ENCODE measurements at regions not wholly inside any gene's neighbourhood (a gene's known extent, or its start where the extent isn't known, plus 50 kb on each side); places are given as distances from the start of the nearest gene placed in this dataset.

DNA sequence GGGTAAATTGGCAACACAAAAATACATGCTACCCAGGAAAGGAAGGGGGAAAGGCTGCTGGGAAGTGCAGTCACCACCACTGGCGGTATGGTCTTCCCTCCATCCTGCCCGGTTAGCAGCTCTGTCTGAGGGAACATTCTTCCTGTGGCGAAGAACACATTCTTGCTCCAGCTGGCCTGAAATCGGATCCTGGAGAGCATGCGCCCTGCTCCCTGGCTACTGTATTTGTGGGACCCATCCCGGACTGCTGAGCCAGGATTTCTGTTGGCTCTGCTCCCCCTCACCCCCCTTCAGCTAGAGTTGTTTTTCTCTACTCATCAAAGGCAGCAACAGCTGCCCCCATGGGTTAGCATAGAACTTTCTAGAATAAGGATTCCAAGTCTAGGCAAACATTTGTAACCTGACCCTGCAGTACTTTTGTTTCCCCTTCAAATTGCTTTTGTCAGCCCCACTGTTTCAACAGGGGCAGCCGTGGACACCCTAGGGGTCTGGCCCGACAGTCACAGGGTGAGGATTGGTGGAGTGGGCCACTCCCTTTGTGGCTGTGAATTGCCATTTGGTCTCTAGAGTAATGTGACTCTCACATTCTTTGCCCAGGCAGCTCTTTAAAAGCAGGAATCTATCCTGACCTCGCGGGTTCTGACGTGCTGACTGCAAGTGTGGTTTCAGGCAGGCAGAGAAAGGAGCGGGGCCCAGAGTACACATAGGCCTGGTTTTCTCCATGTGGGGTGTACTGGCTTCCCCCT, 157.7 kb downstream of the TOMM20 start:
- TF ChIP-seq CBX3 (IDR thresholded peaks at IDR 0.05; ENCODE audit: low read depth) (no peak), TCF7L2 (IDR thresholded peaks at IDR 0.05; ENCODE audit: borderline replicate concordance, extremely low read depth, insufficient read depth, insufficient read length) (no peak), YY1 (IDR thresholded peaks at IDR 0.05; ENCODE audit: extremely low read depth, insufficient replicate concordance, low read depth, low read length) (no peak), SIN3A (IDR thresholded peaks at IDR 0.05; ENCODE audit: low read depth) (no peak), ZNF274 (IDR thresholded peaks at IDR 0.05; ENCODE audit: low read depth, low read length) (no peak), EZH2 (IDR thresholded peaks at IDR 0.05) (no peak), EZH2phosphoT487 (IDR thresholded peaks at IDR 0.05; ENCODE audit: borderline replicate concordance) (no peak)
- no TSS peak for BruUV-seq (replicated peaks)
- no peak overlapping the region for H3K27ac ChIP-seq (ENCODE audit: low read depth, low read length)
- ChIA-PET CTCF (no interaction called here), RAD21 (ENCODE audit: low non-redundant PET in 1 of 2, low total read pairs in 2 of 2, uncharacterized antibody in 2 of 2, unreplicated experiment in 2 of 2) (no interaction called here), POLR2A (no interaction called here)
- no peaks in the 10 kb centered on the region for H3K9me3 ChIP-seq (ENCODE audit: control insufficient read depth in 1 of 2, insufficient read depth in 1 of 2, low read depth in 1 of 2, low read length in 2 of 2)
- H3K79me2 ChIP-seq (ENCODE audit: insufficient read depth, low read length), result no peaks in the 10 kb centered on the region
- no peak overlapping the region for H3K4me3 ChIP-seq (replicated peaks in 1 of 2; ENCODE audit: low read depth in 1 of 2, low read length in 2 of 2)
- H3K9ac ChIP-seq (ENCODE audit: low read length), result no peak overlapping the region
- no peaks in the 10 kb centered on the region for H3K36me3 ChIP-seq (ENCODE audit: control insufficient read depth in 1 of 2, insufficient read depth in 2 of 2, low read length in 2 of 2)
- H2AFZ ChIP-seq (ENCODE audit: low read depth, low read length, poor library complexity, severe bottlenecking), result no peak overlapping the region
- no peaks in the 10 kb centered on the region; the same call in 1 of the 2 replicates for H3K27me3 ChIP-seq (ENCODE audit: insufficient read depth, low read length)
- no peak for DNase-seq (ENCODE audit: low read depth, low spot score)
- peaks cover 23 to 30% of the 10 kb centered on the region in 2 experiments for H3K4me1 ChIP-seq (ENCODE audit: control insufficient read depth in 1 of 2, insufficient read depth in 2 of 2, low read length in 2 of 2)
- H3K9me2 ChIP-seq (ENCODE audit: insufficient read depth), result no peaks in the 10 kb centered on the region
- ATAC-seq, result no peak
- no peaks in the 10 kb centered on the region for H4K20me1 ChIP-seq (ENCODE audit: insufficient read depth)
- H3K4me2 ChIP-seq (ENCODE audit: low read length), result no peak overlapping the region
- intact Hi-C loops (cut with micrococcal nuclease), result no loop called here

DNA sequence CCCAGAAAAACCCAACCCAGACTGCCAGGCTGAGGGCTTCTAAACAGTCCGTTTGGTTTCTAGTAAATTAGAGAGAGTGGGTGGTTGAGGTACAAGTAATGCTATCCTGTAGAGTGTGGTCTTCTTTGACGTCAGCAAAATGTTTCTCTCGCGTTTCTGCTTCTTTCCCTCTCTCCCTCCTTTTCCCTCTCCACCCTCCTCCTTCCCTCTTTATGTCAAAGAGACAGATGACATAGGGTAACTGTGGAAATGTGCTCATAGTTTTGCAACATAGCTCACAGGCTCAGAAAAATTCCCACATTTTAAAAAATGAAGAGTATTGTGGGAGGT, 158.3 kb downstream of the TOMM20 start:
- DNase-seq (ENCODE audit: low read depth, low spot score), result no peak
- ChIA-PET POLR2A (no interaction called here), CTCF (no interaction called here), RAD21 (ENCODE audit: low non-redundant PET in 1 of 2, low total read pairs in 2 of 2, uncharacterized antibody in 2 of 2, unreplicated experiment in 2 of 2) (interaction anchor here in 1 of 2 experiments (0.6 kb wide), 1 partner anchor 547 kb away, joined by 3 read pairs; no protein-coding TSS in a partner anchor)
- Histone ChIP-seq H3K79me2 (ENCODE audit: insufficient read depth, low read length) (no peaks in the 10 kb centered on the region), H3K9me2 (ENCODE audit: insufficient read depth) (no peaks in the 10 kb centered on the region), H3K4me2 (ENCODE audit: low read length) (no peak overlapping the region), H3K4me3 (replicated peaks in 1 of 2; ENCODE audit: low read depth in 1 of 2, low read length in 2 of 2) (no peak overlapping the region), H3K4me1 (ENCODE audit: control insufficient read depth in 1 of 2, insufficient read depth in 2 of 2, low read length in 2 of 2) (peaks cover 17 to 25% of the 10 kb centered on the region in 2 experiments), H3K27me3 (ENCODE audit: insufficient read depth, low read length) (no peaks in the 10 kb centered on the region; the same call in 1 of the 2 replicates), H3K36me3 (ENCODE audit: control insufficient read depth in 1 of 2, insufficient read depth in 2 of 2, low read length in 2 of 2) (no peaks in the 10 kb centered on the region), H4K20me1 (ENCODE audit: insufficient read depth) (no peaks in the 10 kb centered on the region), H3K27ac (ENCODE audit: low read depth, low read length) (no peak overlapping the region), H3K9ac (ENCODE audit: low read length) (no peak overlapping the region), H2AFZ (ENCODE audit: low read depth, low read length, poor library complexity, severe bottlenecking) (no peak overlapping the region), H3K9me3 (ENCODE audit: control insufficient read depth in 1 of 2, insufficient read depth in 1 of 2, low read depth in 1 of 2, low read length in 2 of 2) (no peaks in the 10 kb centered on the region)
- no TSS peak for BruUV-seq (replicated peaks)
- ATAC-seq, result no peak
- intact Hi-C loops (cut with micrococcal nuclease), result no loop called here
- TF ChIP-seq TCF7L2 (IDR thresholded peaks at IDR 0.05; ENCODE audit: borderline replicate concordance, extremely low read depth, insufficient read depth, insufficient read length), result no peak
- TF ChIP-seq, protein P1, sequence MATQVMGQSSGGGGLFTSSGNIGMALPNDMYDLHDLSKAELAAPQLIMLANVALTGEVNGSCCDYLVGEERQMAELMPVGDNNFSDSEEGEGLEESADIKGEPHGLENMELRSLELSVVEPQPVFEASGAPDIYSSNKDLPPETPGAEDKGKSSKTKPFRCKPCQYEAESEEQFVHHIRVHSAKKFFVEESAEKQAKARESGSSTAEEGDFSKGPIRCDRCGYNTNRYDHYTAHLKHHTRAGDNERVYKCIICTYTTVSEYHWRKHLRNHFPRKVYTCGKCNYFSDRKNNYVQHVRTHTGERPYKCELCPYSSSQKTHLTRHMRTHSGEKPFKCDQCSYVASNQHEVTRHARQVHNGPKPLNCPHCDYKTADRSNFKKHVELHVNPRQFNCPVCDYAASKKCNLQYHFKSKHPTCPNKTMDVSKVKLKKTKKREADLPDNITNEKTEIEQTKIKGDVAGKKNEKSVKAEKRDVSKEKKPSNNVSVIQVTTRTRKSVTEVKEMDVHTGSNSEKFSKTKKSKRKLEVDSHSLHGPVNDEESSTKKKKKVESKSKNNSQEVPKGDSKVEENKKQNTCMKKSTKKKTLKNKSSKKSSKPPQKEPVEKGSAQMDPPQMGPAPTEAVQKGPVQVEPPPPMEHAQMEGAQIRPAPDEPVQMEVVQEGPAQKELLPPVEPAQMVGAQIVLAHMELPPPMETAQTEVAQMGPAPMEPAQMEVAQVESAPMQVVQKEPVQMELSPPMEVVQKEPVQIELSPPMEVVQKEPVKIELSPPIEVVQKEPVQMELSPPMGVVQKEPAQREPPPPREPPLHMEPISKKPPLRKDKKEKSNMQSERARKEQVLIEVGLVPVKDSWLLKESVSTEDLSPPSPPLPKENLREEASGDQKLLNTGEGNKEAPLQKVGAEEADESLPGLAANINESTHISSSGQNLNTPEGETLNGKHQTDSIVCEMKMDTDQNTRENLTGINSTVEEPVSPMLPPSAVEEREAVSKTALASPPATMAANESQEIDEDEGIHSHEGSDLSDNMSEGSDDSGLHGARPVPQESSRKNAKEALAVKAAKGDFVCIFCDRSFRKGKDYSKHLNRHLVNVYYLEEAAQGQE (IDR thresholded peaks at IDR 0.05; ENCODE audit: low read depth), result no peak
- TF ChIP-seq, protein P2, sequence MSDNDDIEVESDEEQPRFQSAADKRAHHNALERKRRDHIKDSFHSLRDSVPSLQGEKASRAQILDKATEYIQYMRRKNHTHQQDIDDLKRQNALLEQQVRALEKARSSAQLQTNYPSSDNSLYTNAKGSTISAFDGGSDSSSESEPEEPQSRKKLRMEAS (IDR thresholded peaks at IDR 0.05), result no peak
- TF ChIP-seq, protein P3, sequence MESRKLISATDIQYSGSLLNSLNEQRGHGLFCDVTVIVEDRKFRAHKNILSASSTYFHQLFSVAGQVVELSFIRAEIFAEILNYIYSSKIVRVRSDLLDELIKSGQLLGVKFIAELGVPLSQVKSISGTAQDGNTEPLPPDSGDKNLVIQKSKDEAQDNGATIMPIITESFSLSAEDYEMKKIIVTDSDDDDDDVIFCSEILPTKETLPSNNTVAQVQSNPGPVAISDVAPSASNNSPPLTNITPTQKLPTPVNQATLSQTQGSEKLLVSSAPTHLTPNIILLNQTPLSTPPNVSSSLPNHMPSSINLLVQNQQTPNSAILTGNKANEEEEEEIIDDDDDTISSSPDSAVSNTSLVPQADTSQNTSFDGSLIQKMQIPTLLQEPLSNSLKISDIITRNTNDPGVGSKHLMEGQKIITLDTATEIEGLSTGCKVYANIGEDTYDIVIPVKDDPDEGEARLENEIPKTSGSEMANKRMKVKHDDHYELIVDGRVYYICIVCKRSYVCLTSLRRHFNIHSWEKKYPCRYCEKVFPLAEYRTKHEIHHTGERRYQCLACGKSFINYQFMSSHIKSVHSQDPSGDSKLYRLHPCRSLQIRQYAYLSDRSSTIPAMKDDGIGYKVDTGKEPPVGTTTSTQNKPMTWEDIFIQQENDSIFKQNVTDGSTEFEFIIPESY (IDR thresholded peaks at IDR 0.05; ENCODE audit: extremely low read depth, insufficient replicate concordance, low read length), result no peak
- no peak for TF ChIP-seq POLR2A (IDR thresholded peaks at IDR 0.05; ENCODE audit: borderline replicate concordance, extremely low read depth, insufficient read depth, insufficient read length)
- no peak for TF ChIP-seq ZNF274 (IDR thresholded peaks at IDR 0.05; ENCODE audit: low read depth, low read length)
